ENCODE measurements at regions not wholly inside any gene's neighbourhood (a gene's known extent, or its start where the extent isn't known, plus 50 kb on each side); places are given as distances from the start of the nearest gene placed in this dataset.

DNA sequence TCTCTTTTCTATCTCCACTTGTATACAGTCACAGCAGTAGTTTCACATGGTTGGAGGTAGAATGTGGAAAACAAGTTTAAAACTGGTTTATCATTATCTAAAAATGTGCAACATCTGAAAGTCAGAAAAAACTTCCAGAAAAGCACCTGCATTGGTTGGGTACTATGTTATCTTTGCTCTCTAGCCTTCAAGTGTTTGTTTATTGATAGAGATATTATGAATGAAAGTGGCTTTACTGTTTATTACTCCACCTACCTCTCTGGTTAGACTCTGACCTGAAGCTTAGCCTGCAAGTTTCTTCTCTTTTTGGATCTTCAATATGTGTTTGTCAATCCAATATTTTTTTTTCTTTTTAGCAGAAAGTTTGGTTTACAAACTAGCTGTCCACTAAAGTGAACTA lies 2161.4 kb upstream of the RAG2 start:
- Histone ChIP-seq H3K9ac (ENCODE audit: insufficient read depth, low read length, poor library complexity, severe bottlenecking) (no peak overlapping the region), H3K36me3 (replicated peaks in 1 of 2; ENCODE audit: control insufficient read depth in 1 of 2, insufficient read depth in 2 of 2, low read length in 2 of 2) (no peaks in the 10 kb centered on the region), H3K4me1 (ENCODE audit: control insufficient read depth in 1 of 2, insufficient read depth in 2 of 2, low read length in 2 of 2) (no peaks in the 10 kb centered on the region), H3K4me3 (replicated peaks in 1 of 3; ENCODE audit: low read depth in 2 of 3, low read length in 3 of 3) (no peak overlapping the region), H3K27me3 (ENCODE audit: control insufficient read depth in 2 of 2, insufficient read depth in 2 of 2, low read length in 2 of 2) (no peaks in the 10 kb centered on the region), H3K9me3 (replicated peaks in 1 of 2; ENCODE audit: control insufficient read depth in 1 of 2, insufficient read depth in 1 of 2, low read length in 2 of 2) (peaks cover 9 to 25% of the 10 kb centered on the region in 2 donors), H3K27ac (ENCODE audit: low read depth in 1 of 2, low read length in 2 of 2) (no peak overlapping the region), H3K79me2 (ENCODE audit: insufficient read depth, low read length) (no peaks in the 10 kb centered on the region), H3K4me2 (replicated peaks; ENCODE audit: extremely low read depth, low read length, poor library complexity, severe bottlenecking) (no peak overlapping the region), H4K20me1 (ENCODE audit: insufficient read depth, low read length) (no peaks in the 10 kb centered on the region), H2AFZ (ENCODE audit: insufficient read depth, low read depth, low read length, poor library complexity, severe bottlenecking) (no peak overlapping the region)
- Mint-ChIP-seq H3K27ac (no peak overlapping the region), H3K9me3 (peaks cover 4 to 26% (median 10%) of the 10 kb centered on the region in 7 donors), H3K4me1 (peaks cover 2% of the 10 kb centered on the region), H3K36me3 (no peaks in the 10 kb centered on the region), H3K27me3 (ENCODE audit: low read depth in 3 of 3) (no peaks in the 10 kb centered on the region), H3K4me3 (no peak overlapping the region)
- intact Hi-C loops (cut with micrococcal nuclease): no loop called here
- TF ChIP-seq CTCF (IDR thresholded peaks at IDR 0.05): no peak
- no peak for DNase-seq

GRCh38 chr11:38756537-38756936 lies 2158.5 kb upstream of the RAG2 start:
- Histone ChIP-seq H3K36me3 (replicated peaks in 1 of 2; ENCODE audit: control insufficient read depth in 1 of 2, insufficient read depth in 2 of 2, low read length in 2 of 2) (no peaks in the 10 kb centered on the region), H3K9ac (ENCODE audit: insufficient read depth, low read length, poor library complexity, severe bottlenecking) (no peak overlapping the region), H3K9me3 (replicated peaks in 1 of 2; ENCODE audit: control insufficient read depth in 1 of 2, insufficient read depth in 1 of 2, low read length in 2 of 2) (peaks cover 9 to 36% of the 10 kb centered on the region in 2 donors), H3K4me2 (replicated peaks; ENCODE audit: extremely low read depth, low read length, poor library complexity, severe bottlenecking) (no peak overlapping the region), H3K79me2 (ENCODE audit: insufficient read depth, low read length) (no peaks in the 10 kb centered on the region), H2AFZ (ENCODE audit: insufficient read depth, low read depth, low read length, poor library complexity, severe bottlenecking) (no peak overlapping the region), H3K27ac (ENCODE audit: low read depth in 1 of 2, low read length in 2 of 2) (no peak overlapping the region), H3K4me1 (ENCODE audit: control insufficient read depth in 1 of 2, insufficient read depth in 2 of 2, low read length in 2 of 2) (no peaks in the 10 kb centered on the region), H4K20me1 (ENCODE audit: insufficient read depth, low read length) (no peaks in the 10 kb centered on the region), H3K27me3 (ENCODE audit: control insufficient read depth in 2 of 2, insufficient read depth in 2 of 2, low read length in 2 of 2) (no peaks in the 10 kb centered on the region), H3K4me3 (replicated peaks in 1 of 3; ENCODE audit: low read depth in 2 of 3, low read length in 3 of 3) (no peak overlapping the region)
- intact Hi-C loops (cut with micrococcal nuclease): no loop called here
- H3K36me3 Mint-ChIP-seq: no peaks in the 10 kb centered on the region
- H3K4me1 Mint-ChIP-seq: peaks cover 2% of the 10 kb centered on the region
- no peak for TF ChIP-seq CTCF (IDR thresholded peaks at IDR 0.05)
- no peak overlapping the region for H3K4me3 Mint-ChIP-seq
- no peak for DNase-seq
- H3K9me3 Mint-ChIP-seq: peaks cover 5 to 24% (median 15%) of the 10 kb centered on the region in 7 donors
- H3K27me3 Mint-ChIP-seq (ENCODE audit: low read depth in 3 of 3): no peaks in the 10 kb centered on the region
- 93% methylated on average over 4 of the region's 6 CpGs for WGBS (ENCODE audit: insufficient coverage)
- peak overlapping the region in 1 of 7 donors; percentile 45 for H3K27ac Mint-ChIP-seq
